OCI-LY7 (cell line): ENCODE measurements at regions not wholly inside any gene's neighbourhood (a gene's known extent, or its start where the extent isn't known, plus 50 kb on each side); places are given as distances from the start of the nearest gene placed in this dataset.

ENCODE experiments used
- BruUV-seq: library from RNA; stranded (reverse); fragments of 400-500 nt; replicated peaks from 2 replicates; lab custom pipeline; 2021; lab: Mats Ljungman, UMichigan
- CTCF ChIA-PET: fragments of 300-600 bp; sonication (Branson Sonifier 250); formaldehyde crosslinking; loops from one replicate; lab custom pipeline; 2022; ENCODE audit warnings: antibody characterized with exemption; ENCODE audit not compliant: unreplicated experiment; lab: Charles Lee
- POLR2A ChIA-PET: fragments of 300-600 bp; sonication (Branson Sonifier 250); formaldehyde crosslinking; loops from one replicate; lab custom pipeline; 2022; ENCODE audit warnings: antibody characterized with exemption; lab: Charles Lee
- DNase-seq: peaks from one replicate; pipeline ENCODE4 v3.0.0-alpha.2; 2015; ENCODE audit warnings: low spot score
- H2AFZ ChIP-seq: fragments of 200-600 bp; sonication (generic), shearing (Covaris generic); 2 replicates; pipeline ENCODE4 v1.6.1; 2014; ENCODE audit warnings: mild to moderate bottlenecking, antibody characterized with exemption, low read length, moderate library complexity
- H3K27ac ChIP-seq: fragments of 200-600 bp; sonication (generic); 2 replicates; pipeline ENCODE4 v1.5.1; 2014; ENCODE audit warnings: mixed run types, low read depth, mild to moderate bottlenecking, moderate library complexity, low read length, inconsistent platforms; ENCODE audit not compliant: poor library complexity, severe bottlenecking
- H3K36me3 ChIP-seq: fragments of 200-600 bp; sonication (generic); 2 replicates; pipeline ENCODE4 v1.6.1; 2014; ENCODE audit warnings: mild to moderate bottlenecking, antibody characterized with exemption, low read length, moderate library complexity, mixed read lengths; ENCODE audit not compliant: insufficient read depth
- H3K4me1 ChIP-seq: fragments of 200-600 bp; sonication (generic); 2 replicates; pipeline ENCODE4 v1.5.1; 2014; ENCODE audit warnings: mild to moderate bottlenecking, low read length; ENCODE audit not compliant: insufficient read depth, poor library complexity, severe bottlenecking
- H3K4me2 ChIP-seq: fragments of 200-600 bp; sonication (generic); 2 replicates; pipeline ENCODE4 v1.6.1; 2014; ENCODE audit warnings: mild to moderate bottlenecking, low read length
- H3K4me3 ChIP-seq: fragments of 200-600 bp; sonication (generic); 2 replicates; pipeline ENCODE4 v1.5.1; 2014; ENCODE audit warnings: mild to moderate bottlenecking, low read depth, low read length; ENCODE audit not compliant: poor library complexity, severe bottlenecking
- H3K79me2 ChIP-seq: fragments of 200-600 bp; sonication (generic); 2 replicates; pipeline ENCODE4 v1.6.1; 2016; ENCODE audit warnings: low read depth, mild to moderate bottlenecking, low read length, moderate library complexity, mixed read lengths; ENCODE audit not compliant: insufficient read depth
- H3K9me2 ChIP-seq: fragments of 200-600 bp; sonication (generic); 2 replicates; pipeline ENCODE4 v1.6.1; 2016; ENCODE audit warnings: mild to moderate bottlenecking, low read length, mixed read lengths; ENCODE audit not compliant: insufficient read depth
- H3K9me3 ChIP-seq: fragments of 200-600 bp; sonication (generic); 2 replicates; pipeline ENCODE4 v1.6.1; 2014; ENCODE audit warnings: mild to moderate bottlenecking, mixed run types, low read length, mixed read lengths
- H4K20me1 ChIP-seq: fragments of 200-600 bp; sonication (generic); 2 replicates; pipeline ENCODE4 v1.6.1; 2014; ENCODE audit warnings: mild to moderate bottlenecking, antibody characterized with exemption, low read length, moderate library complexity, mixed read lengths; ENCODE audit not compliant: insufficient read depth
- EZH2phosphoT487 ChIP-seq: fragments of 200-600 bp; sonication (generic); IDR thresholded peaks from 2 replicates; pipeline ENCODE4 v1.6.1; 2018; ENCODE audit warnings: low read depth, borderline replicate concordance, mild to moderate bottlenecking, mixed run types, antibody characterized with exemption, low read length, moderate library complexity, mixed read lengths
- intact Hi-C: fragments of 100-400 bp; cut with micrococcal nuclease; formaldehyde crosslinking; loops from one replicate; pipeline ENCODE4 v1.10.0; 2022; ENCODE audit not compliant: unreplicated experiment
- TF ChIP-seq, protein P1 (sequence below): fragments of 200-600 bp; sonication (generic); conservative IDR thresholded peaks from 2 replicates; pipeline ENCODE4 v1.5.1; 2014; ENCODE audit warnings: mild to moderate bottlenecking, antibody characterized with exemption, low read length, moderate library complexity, mixed read lengths

- no peak overlapping the region for H3K27ac ChIP-seq
- no peaks in the 10 kb centered on the region for H3K4me1 ChIP-seq
- no TSS peak for BruUV-seq
- H3K4me2 ChIP-seq = no peak overlapping the region
- H3K36me3 ChIP-seq = no peaks in the 10 kb centered on the region
- no peaks in the 10 kb centered on the region for H3K9me3 ChIP-seq
- no peaks in the 10 kb centered on the region for H4K20me1 ChIP-seq
- H2AFZ ChIP-seq = no peak overlapping the region
- POLR2A ChIA-PET = no interaction called here
- TF ChIP-seq, protein P1, sequence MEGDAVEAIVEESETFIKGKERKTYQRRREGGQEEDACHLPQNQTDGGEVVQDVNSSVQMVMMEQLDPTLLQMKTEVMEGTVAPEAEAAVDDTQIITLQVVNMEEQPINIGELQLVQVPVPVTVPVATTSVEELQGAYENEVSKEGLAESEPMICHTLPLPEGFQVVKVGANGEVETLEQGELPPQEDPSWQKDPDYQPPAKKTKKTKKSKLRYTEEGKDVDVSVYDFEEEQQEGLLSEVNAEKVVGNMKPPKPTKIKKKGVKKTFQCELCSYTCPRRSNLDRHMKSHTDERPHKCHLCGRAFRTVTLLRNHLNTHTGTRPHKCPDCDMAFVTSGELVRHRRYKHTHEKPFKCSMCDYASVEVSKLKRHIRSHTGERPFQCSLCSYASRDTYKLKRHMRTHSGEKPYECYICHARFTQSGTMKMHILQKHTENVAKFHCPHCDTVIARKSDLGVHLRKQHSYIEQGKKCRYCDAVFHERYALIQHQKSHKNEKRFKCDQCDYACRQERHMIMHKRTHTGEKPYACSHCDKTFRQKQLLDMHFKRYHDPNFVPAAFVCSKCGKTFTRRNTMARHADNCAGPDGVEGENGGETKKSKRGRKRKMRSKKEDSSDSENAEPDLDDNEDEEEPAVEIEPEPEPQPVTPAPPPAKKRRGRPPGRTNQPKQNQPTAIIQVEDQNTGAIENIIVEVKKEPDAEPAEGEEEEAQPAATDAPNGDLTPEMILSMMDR = no peak
- TF ChIP-seq EZH2phosphoT487 = no peak
- intact Hi-C loops = no loop called here
- no peak for DNase-seq
- no peaks in the 10 kb centered on the region for H3K79me2 ChIP-seq
- CTCF ChIA-PET = no interaction called here
- no peaks in the 10 kb centered on the region for H3K9me2 ChIP-seq
- H3K4me3 ChIP-seq = no peak overlapping the region
Measured at GRCh38 chrX:150164971-150165600, 198.0 kb upstream of the MAMLD1 start.

GRCh38 chrX:150165776-150166610 lies 197.1 kb upstream of the MAMLD1 start:
- ChIA-PET POLR2A (interaction anchor here (0.6 kb wide), 1 partner anchor 76 kb away, joined by 3 read pairs; no protein-coding TSS in a partner anchor), CTCF (no interaction called here)
- no TSS peak for BruUV-seq
- no peaks in the 10 kb centered on the region for H3K79me2 ChIP-seq
- H3K36me3 ChIP-seq = no peaks in the 10 kb centered on the region
- H4K20me1 ChIP-seq = no peaks in the 10 kb centered on the region
- no peaks in the 10 kb centered on the region for H3K9me2 ChIP-seq
- no peak for TF ChIP-seq EZH2phosphoT487
- TF ChIP-seq, protein P1 = no peak
- intact Hi-C loops = no loop called here
- no peaks in the 10 kb centered on the region for H3K9me3 ChIP-seq
- DNase-seq = no peak
- H3K27ac ChIP-seq = no peak overlapping the region
- H2AFZ ChIP-seq = no peak overlapping the region
- no peaks in the 10 kb centered on the region for H3K4me1 ChIP-seq
- H3K4me2 ChIP-seq = no peak overlapping the region
- H3K4me3 ChIP-seq = no peak overlapping the region
